Left hindlimb (tissue), 1 donor: ENCODE measurements at regions not wholly inside any gene's neighbourhood (a gene's known extent, or its start where the extent isn't known, plus 50 kb on each side); places are given as distances from the start of the nearest gene placed in this dataset.

Experiments
- DNase-seq: peaks from one replicate; pipeline ENCODE4 v3.0.0-alpha.2; 2018

DNA sequence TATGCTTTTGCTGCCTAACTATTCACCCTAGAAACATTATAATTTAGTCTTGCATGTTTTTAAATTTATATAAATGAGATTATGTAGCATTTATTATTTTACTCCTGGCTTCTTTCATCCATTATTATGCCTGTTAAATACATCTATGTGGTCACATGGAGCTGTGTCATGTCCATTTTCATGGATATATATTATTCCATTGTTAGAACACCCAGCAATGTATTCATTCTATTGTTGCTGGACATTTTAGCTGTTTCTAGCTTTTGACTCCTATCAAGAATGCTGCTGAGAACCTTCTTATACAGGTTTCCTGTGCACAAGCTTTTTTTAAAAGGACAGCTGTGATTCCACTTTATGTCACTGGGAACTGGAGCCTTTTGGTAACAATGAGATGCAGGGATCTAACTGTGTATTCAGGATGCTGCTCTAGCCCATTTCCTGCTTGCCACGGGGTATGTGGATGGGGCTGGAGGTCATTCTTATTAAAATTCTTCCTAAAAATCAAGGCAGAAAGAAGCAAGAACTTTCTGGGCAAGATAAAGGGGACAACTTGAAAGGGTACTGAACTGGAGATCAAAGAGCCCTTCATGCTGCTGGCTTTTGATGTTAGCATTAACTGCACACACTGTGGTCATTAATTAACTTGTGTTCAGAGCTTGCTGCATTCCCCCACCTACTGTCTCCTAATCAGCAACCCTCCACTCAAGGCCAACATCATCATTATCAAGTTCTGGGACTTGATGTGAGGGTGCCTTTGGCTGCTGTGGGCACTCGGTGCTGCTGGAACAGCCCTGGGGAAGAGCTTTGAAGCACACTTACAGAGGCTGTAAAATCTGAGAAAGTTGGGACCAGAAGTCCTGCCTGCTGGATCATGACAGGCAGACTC, 96.6 kb upstream of the AKIRIN2 start:
- no peak for DNase-seq

- DNase-seq, result no peak
Measured at GRCh38 chr6:87794922-87795885, 93.2 kb upstream of the AKIRIN2 start.

- DNase-seq, result no peak
Measured at GRCh38 chr6:87793315-87793714, 91.3 kb upstream of the AKIRIN2 start.

DNA sequence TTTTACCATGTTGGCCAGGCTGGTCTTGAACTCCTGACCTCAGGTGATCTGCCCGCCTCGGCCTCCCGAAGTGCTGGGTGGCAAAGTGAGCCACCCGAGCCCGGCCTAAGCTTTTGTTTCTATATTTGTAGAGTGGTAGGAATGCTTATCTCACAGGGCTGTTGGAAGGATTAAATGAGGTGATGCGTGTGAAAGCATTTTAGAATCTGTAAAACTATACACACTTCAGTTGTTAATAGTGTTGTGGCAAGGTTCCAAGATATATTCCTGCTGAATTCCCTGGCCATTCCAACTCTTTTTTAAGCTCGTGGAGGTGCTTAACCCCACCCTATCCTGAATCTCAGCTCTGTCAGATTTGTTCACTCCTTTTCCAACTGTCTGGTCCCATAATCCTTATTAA, 89.9 kb upstream of the AKIRIN2 start:
- DNase-seq, result no peak

DNA sequence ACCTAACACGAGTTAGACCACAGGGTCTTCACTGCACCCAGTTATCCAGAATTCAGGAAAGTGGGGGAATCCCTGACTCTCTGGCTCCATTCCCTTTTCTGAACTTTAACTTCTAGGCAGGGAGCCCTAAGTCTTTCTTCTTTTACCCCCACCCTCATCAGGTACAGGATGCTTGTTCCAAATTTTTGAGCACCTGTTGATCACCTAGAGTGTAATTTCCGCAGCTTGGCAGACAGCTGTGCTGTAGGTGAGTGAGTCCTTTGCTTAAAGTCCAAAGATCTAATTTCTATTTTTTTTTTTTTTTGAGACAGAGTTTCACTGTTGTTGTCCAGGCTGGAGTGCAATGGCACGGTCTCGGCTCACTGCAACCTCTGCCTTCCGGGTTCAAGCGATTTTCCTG, 89.5 kb upstream of the AKIRIN2 start:
- DNase-seq, result no peak

GRCh38 chr6:87791029-87791428, 89.0 kb upstream of the AKIRIN2 start:
- no peak for DNase-seq

DNA sequence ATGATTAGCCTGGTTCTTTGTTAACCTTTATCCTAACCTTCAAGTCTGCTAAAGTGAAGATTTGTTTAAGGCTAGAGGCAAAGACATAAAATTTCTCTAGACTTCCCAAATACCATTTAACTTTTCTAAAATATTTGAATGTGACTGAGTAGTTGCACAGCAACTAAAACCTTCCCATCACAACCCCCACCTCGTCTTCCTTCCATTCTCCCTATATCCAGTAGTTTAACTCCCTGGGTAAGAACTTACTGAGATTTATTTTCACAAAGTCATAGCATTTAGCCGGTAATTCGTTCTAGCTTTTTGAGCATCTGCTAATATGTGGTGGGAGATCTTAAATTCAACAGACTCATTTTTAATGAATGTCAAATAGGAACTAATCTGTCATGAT, 87.9 kb upstream of the AKIRIN2 start:
- DNase-seq, result no peak

GRCh38 chr6:87789198-87789899, 87.3 kb upstream of the AKIRIN2 start:
- DNase-seq, result no peak

- DNase-seq, result no peak
Measured at GRCh38 chr6:87788141-87788540, 86.1 kb upstream of the AKIRIN2 start.

GRCh38 chr6:87785229-87785862, 83.3 kb upstream of the AKIRIN2 start:
- no peak for DNase-seq

DNA sequence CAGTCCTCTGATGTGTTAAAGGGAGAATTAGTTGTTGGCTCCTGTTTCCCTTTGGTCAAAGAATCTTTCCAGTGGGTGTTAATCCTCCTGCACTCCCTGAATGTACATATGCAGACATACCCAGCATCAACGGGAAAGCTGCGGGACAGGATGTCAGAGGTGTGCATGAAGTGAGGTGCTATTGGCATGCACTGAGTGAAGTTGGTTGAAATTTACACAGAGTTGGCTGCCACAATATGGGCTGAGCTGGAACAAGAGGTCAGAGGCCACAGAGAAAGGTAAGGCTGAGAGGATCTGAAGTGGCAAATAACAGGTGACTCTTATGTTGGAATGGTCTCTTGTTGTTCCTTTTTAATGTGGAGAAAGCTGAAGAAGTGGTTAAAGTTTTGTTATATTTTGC, 82.7 kb upstream of the AKIRIN2 start:
- no peak for DNase-seq

DNA sequence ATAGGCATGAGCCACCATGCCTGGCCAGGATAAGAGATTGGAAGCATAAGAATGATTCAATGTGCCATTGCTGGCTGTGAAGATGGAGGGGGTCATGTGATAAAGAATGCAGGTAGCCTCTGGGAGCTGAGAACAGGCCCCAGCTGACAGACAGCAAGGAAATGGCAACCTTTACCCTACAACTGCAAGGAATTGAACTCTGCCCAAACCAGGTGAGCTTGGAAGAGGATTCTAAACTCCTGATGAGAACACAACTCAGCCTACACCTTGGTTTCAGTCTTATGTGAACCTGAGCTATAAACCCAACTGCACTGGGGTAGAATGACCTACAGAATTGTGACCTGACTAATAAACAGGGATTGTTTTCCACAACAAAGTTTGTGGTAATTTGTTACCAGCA, 82.0 kb upstream of the AKIRIN2 start:
- DNase-seq, result no peak

- no peak for DNase-seq
Measured at GRCh38 chr6:87779542-87779941, 77.5 kb upstream of the AKIRIN2 start.

- DNase-seq, result no peak
Measured at GRCh38 chr6:87772597-87773530, 70.8 kb upstream of the AKIRIN2 start.

- DNase-seq, result no peak
Measured at GRCh38 chr6:87767478-87767877, 65.4 kb upstream of the AKIRIN2 start.

DNA sequence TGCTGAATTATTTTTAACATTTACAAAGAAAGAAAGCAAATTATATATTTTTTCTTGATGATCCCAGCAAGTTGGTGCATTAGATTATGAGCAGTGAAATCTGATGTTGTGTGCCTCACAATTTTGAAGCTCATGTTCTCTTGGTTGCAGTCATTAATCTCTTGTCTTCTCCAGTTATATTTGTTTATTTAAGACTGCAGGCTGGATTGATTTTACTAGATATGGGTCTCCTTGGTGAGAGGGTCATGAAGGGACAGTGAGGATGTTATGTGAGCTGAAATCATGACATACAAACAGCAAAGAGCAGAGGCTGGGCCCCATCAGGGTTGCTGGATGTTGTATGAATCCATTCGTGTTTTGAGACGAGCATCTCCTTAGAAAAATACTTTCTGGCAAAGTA, 64.2 kb upstream of the AKIRIN2 start:
- DNase-seq, result no peak

GRCh38 chr6:87763901-87764300, 61.9 kb upstream of the AKIRIN2 start:
- no peak for DNase-seq

- DNase-seq, result no peak
Measured at GRCh38 chr6:87763276-87763675, 61.2 kb upstream of the AKIRIN2 start.

- no peak for DNase-seq
Measured at GRCh38 chr6:87762116-87762515, 60.1 kb upstream of the AKIRIN2 start.

- DNase-seq, result no peak
Measured at GRCh38 chr6:87757792-87758191, 55.8 kb upstream of the AKIRIN2 start.

GRCh38 chr6:87756858-87757257, 54.8 kb upstream of the AKIRIN2 start:
- no peak for DNase-seq
